Sigmoid colon (tissue), 6 donors: ENCODE measurements at regions not wholly inside any gene's neighbourhood (a gene's known extent, or its start where the extent isn't known, plus 50 kb on each side); places are given as distances from the start of the nearest gene placed in this dataset.
"Not testable (repeated sequence)": the region's sequence is repeated elsewhere in the genome, so short reads cannot be mapped to it uniquely, and the experiment has no call there.

Experiments used
- DNase-seq: peaks from one replicate; pipeline ENCODE4 v3.0.0-alpha.2; 2019
- H3K27ac ChIP-seq, 4 donors: fragments of 200-600 bp; sonication (generic); one replicate each; pipeline ENCODE4 v1.5.1; 2016 to 2019; ENCODE audit warnings: mild to moderate bottlenecking in 1 of 4
- H3K27me3 ChIP-seq, 3 donors: fragments of 200-600 bp; sonication (generic); one replicate each; pipeline ENCODE4 v1.5.1; 2019; ENCODE audit warnings: mild to moderate bottlenecking in 1 of 3
- H3K36me3 ChIP-seq, 4 donors: fragments of 200-600 bp; sonication (generic); one replicate each; pipeline ENCODE4 v1.5.1; 2016 to 2019
- H3K4me1 ChIP-seq, 4 donors: fragments of 200-600 bp; sonication (generic); one replicate each; pipeline ENCODE4 v1.5.1; 2017 to 2019
- H3K4me3 ChIP-seq, 4 donors: fragments of 200-600 bp; sonication (generic); one replicate each; pipeline ENCODE4 v1.5.1; 2017 to 2019; ENCODE audit warnings: mild to moderate bottlenecking in 2 of 4, moderate library complexity in 1 of 4
- H3K9me3 ChIP-seq, 4 donors: fragments of 200-600 bp in 3 of 4; sonication (generic) in 3 of 4; one replicate each; pipeline versions ENCODE4 v1.5.1 to v1.6.1; 2013 to 2019
- CTCF ChIP-seq, 4 experiments: fragments of 450-650 bp in 3 of 4; fragments of 200-600 bp in 1 of 4; IDR thresholded peaks; one replicate each; pipeline ENCODE4 v1.5.1; 2016 to 2019; ENCODE audit warnings: antibody characterized with exemption in 4 of 4, mild to moderate bottlenecking in 3 of 4, moderate library complexity in 2 of 4
- EP300 ChIP-seq, 4 donors: sonication (generic); formaldehyde crosslinking; IDR thresholded peaks; one replicate each; pipeline ENCODE4 v1.6.1; 2017; ENCODE audit warnings: antibody characterized with exemption in 4 of 4
- POLR2A ChIP-seq, 2 donors: fragments of 450-650 bp; IDR thresholded peaks; one replicate each; pipeline ENCODE4 v1.6.1; 2016; ENCODE audit warnings: antibody characterized with exemption in 2 of 2, mild to moderate bottlenecking in 2 of 2, moderate library complexity in 2 of 2
- POLR2AphosphoS5 ChIP-seq, 4 donors: sonication (generic); formaldehyde crosslinking; IDR thresholded peaks; one replicate each; pipeline ENCODE4 v1.6.1; 2017; ENCODE audit warnings: antibody characterized with exemption in 4 of 4
- WGBS, 2 donors: extraction: QIAGEN DNeasy Blood & Tissue Kit; methylation state at CpG; one replicate each; pipeline ENCODE4 v1.1.7; 2013; 5-methylcytosine and 5-hydroxymethylcytosine counted together
- intact Hi-C: fragments of 100-400 bp; cut with DNase I; formaldehyde crosslinking; loops from one replicate; pipeline ENCODE4 v1.15.1; 2023
- donor health status: healthy with polysubstance abuse.
- donor health status: healthy.

GRCh38 chr15:20644896-20645295 lies 103.3 kb upstream of the GOLGA6L6 start:
- DNase-seq: no peak
- no peak overlapping the region for H3K27ac ChIP-seq
- 46 to 78% methylated on average over 3 of the region's 3 CpGs for WGBS, 2 donors
- H3K4me1 ChIP-seq: no peaks in the 10 kb centered on the region
- intact Hi-C loops: no loop called here
- H3K4me3 ChIP-seq: no peak overlapping the region
- TF ChIP-seq EP300 (IDR thresholded peaks at IDR 0.05): no peak
- no peak for TF ChIP-seq POLR2AphosphoS5 (IDR thresholded peaks at IDR 0.05)
- no peak for TF ChIP-seq CTCF (IDR thresholded peaks at IDR 0.05)
- TF ChIP-seq POLR2A (IDR thresholded peaks at IDR 0.05): no peak
- H3K27me3 ChIP-seq: peaks cover 0 to 7% (median 0%) of the 10 kb centered on the region in 3 donors
- no peaks in the 10 kb centered on the region for H3K36me3 ChIP-seq
- H3K9me3 ChIP-seq: no peaks in the 10 kb centered on the region

GRCh38 chr15:20643829-20644425 lies 102.3 kb upstream of the GOLGA6L6 start:
- 69 to 71% methylated on average over 3 of the region's 3 CpGs for WGBS, 2 donors
- Histone ChIP-seq H3K27ac (no peak overlapping the region), H3K36me3 (no peaks in the 10 kb centered on the region), H3K27me3 (peaks cover 0 to 7% (median 0%) of the 10 kb centered on the region in 3 donors), H3K4me3 (no peak overlapping the region), H3K4me1 (no peaks in the 10 kb centered on the region), H3K9me3 (no peaks in the 10 kb centered on the region)
- DNase-seq: no peak
- TF ChIP-seq POLR2AphosphoS5 (IDR thresholded peaks at IDR 0.05) (no peak), CTCF (IDR thresholded peaks at IDR 0.05) (no peak), POLR2A (IDR thresholded peaks at IDR 0.05) (no peak), EP300 (IDR thresholded peaks at IDR 0.05) (no peak)
- intact Hi-C loops: no loop called here

- intact Hi-C loops: no loop called here
- TF ChIP-seq EP300 (IDR thresholded peaks at IDR 0.05) (no peak), CTCF (IDR thresholded peaks at IDR 0.05) (no peak), POLR2A (IDR thresholded peaks at IDR 0.05) (no peak), POLR2AphosphoS5 (IDR thresholded peaks at IDR 0.05) (no peak)
- Histone ChIP-seq H3K9me3 (no peaks in the 10 kb centered on the region), H3K4me3 (no peak overlapping the region), H3K4me1 (no peaks in the 10 kb centered on the region), H3K27ac (no peak overlapping the region), H3K27me3 (peaks cover 0 to 7% (median 0%) of the 10 kb centered on the region in 3 donors), H3K36me3 (no peaks in the 10 kb centered on the region)
- DNase-seq: no peak
- 63 to 80% methylated on average over 5 of the region's 5 CpGs for WGBS, 2 donors
These were observed 101.6 kb upstream of the GOLGA6L6 start for GRCh38 chr15:20643024-20643770.

- H3K4me3 ChIP-seq: no peak overlapping the region
- TF ChIP-seq CTCF (IDR thresholded peaks at IDR 0.05) (no peak), EP300 (IDR thresholded peaks at IDR 0.05) (no peak), POLR2AphosphoS5 (IDR thresholded peaks at IDR 0.05) (no peak), POLR2A (IDR thresholded peaks at IDR 0.05) (no peak)
- intact Hi-C loops: no loop called here
- DNase-seq: no peak
- no peaks in the 10 kb centered on the region for H3K36me3 ChIP-seq
- H3K27me3 ChIP-seq: peaks cover 0 to 7% (median 0%) of the 10 kb centered on the region in 3 donors
- no peaks in the 10 kb centered on the region for H3K4me1 ChIP-seq
- no peaks in the 10 kb centered on the region for H3K9me3 ChIP-seq
- no peak overlapping the region for H3K27ac ChIP-seq
- 53 to 64% methylated on average over 6 of the region's 6 CpGs for WGBS, 2 donors
These were observed 100.6 kb upstream of the GOLGA6L6 start for GRCh38 chr15:20642054-20642767.

- H3K27me3 ChIP-seq, H3K4me1 ChIP-seq, H3K36me3 ChIP-seq, H3K4me3 ChIP-seq, H3K9me3 ChIP-seq, intact Hi-C loops, H3K27ac ChIP-seq, DNase-seq: not testable (repeated sequence)
- WGBS, 2 donors: 2 to 9% methylated on average over 2 of the region's 5 CpGs
These were observed 98.8 kb upstream of the GOLGA6L6 start for GRCh38 chr15:20640427-20640826.

- 28 to 58% methylated on average over 2 to 3 of the region's 5 CpGs for WGBS, 2 donors
- intact Hi-C loops, DNase-seq, H3K36me3 ChIP-seq, H3K4me1 ChIP-seq, H3K27me3 ChIP-seq, H3K4me3 ChIP-seq, H3K27ac ChIP-seq, H3K9me3 ChIP-seq: not testable (repeated sequence)
These were observed 97.6 kb upstream of the GOLGA6L6 start for GRCh38 chr15:20639224-20639623.

- 36 to 37% methylated on average over 2 of the region's 3 CpGs for WGBS, 2 donors
These were observed 95.9 kb upstream of the GOLGA6L6 start for GRCh38 chr15:20637499-20637898.

GRCh38 chr15:20629526-20629925 lies 87.9 kb upstream of the GOLGA6L6 start:
- not testable (repeated sequence) for DNase-seq

More at GRCh38 chr15:20637499-20637898, 95.9 kb upstream of the GOLGA6L6 start:
- H3K4me1 ChIP-seq, H3K27ac ChIP-seq, DNase-seq, H3K27me3 ChIP-seq, H3K9me3 ChIP-seq, intact Hi-C loops, H3K4me3 ChIP-seq, H3K36me3 ChIP-seq: not testable (repeated sequence)

More at GRCh38 chr15:20629526-20629925, 87.9 kb upstream of the GOLGA6L6 start:
- H3K27ac ChIP-seq, H3K36me3 ChIP-seq, H3K4me3 ChIP-seq, intact Hi-C loops, H3K4me1 ChIP-seq, H3K27me3 ChIP-seq, H3K9me3 ChIP-seq: not testable (repeated sequence)
- WGBS, 2 donors: 83 to 90% methylated on average over 5 of the region's 5 CpGs
